CD4-positive, CD25-positive, alpha-beta regulatory T cell (primary cell): ENCODE measurements at regions not wholly inside any gene's neighbourhood (a gene's known extent, or its start where the extent isn't known, plus 50 kb on each side); places are given as distances from the start of the nearest gene placed in this dataset.
"Not testable (repeated sequence)": the region's sequence is repeated elsewhere in the genome, so short reads cannot be mapped to it uniquely, and the experiment has no call there.

Experiments
- ATAC-seq, 2 donors: fragments of 150-1000 bp; cut with Tn5 transposase; one replicate each; pipeline ENCODE4 v1.10.0; 2021; ENCODE audit warnings: low read depth in 2 of 2, moderate number of reproducible peaks in 2 of 2, moderate library complexity in 1 of 2
- DNase-seq, 3 donors: peaks; one replicate each; pipeline versions ENCODE4 v3.0.0 to v3.0.0-alpha.2; 2012 to 2022; ENCODE audit warnings: mixed read lengths in 1 of 3
- H3K27ac ChIP-seq: one replicate; pipeline ENCODE4 v1.7.0; 2013; ENCODE audit warnings: mild to moderate bottlenecking, low read length; ENCODE audit not compliant: insufficient read depth, poor library complexity, severe bottlenecking
- H3K27me3 ChIP-seq: one replicate; pipeline ENCODE4 v1.7.0; 2013; ENCODE audit warnings: low read length; ENCODE audit not compliant: control insufficient read depth, insufficient read depth
- H3K36me3 ChIP-seq: one replicate; pipeline ENCODE4 v1.7.0; 2013; ENCODE audit warnings: mild to moderate bottlenecking, low read length, moderate library complexity; ENCODE audit not compliant: control insufficient read depth, insufficient read depth
- H3K4me1 ChIP-seq: 2 replicates; pipeline ENCODE4 v1.7.0; 2013; ENCODE audit warnings: mild to moderate bottlenecking, low read length; ENCODE audit not compliant: insufficient read depth, control insufficient read depth, poor library complexity, severe bottlenecking
- H3K4me3 ChIP-seq: one replicate; pipeline ENCODE4 v1.7.0; 2013; ENCODE audit warnings: low read depth, mild to moderate bottlenecking, low read length, moderate library complexity
- H3K9me3 ChIP-seq, 2 experiments: 1 replicate in 1 of 2; 2 replicates in 1 of 2; pipeline ENCODE4 v1.7.0; 2013; ENCODE audit warnings: low read length in 2 of 2, mild to moderate bottlenecking in 1 of 2, moderate library complexity in 1 of 2; ENCODE audit not compliant: control insufficient read depth in 2 of 2
- H3K27ac Mint-ChIP-seq, 3 donors: one replicate each; pipeline ENCODE4 v1.8.0; 2020 to 2022; ENCODE audit warnings: mild to moderate bottlenecking in 3 of 3, mixed read lengths in 3 of 3, moderate library complexity in 2 of 3
- H3K27me3 Mint-ChIP-seq: one replicate; pipeline ENCODE4 v1.8.0; 2022; ENCODE audit warnings: mild to moderate bottlenecking, mixed read lengths
- H3K36me3 Mint-ChIP-seq: one replicate; pipeline ENCODE4 v1.8.0; 2020; ENCODE audit warnings: mixed read lengths
- H3K4me1 Mint-ChIP-seq, 4 donors: one replicate each; pipeline ENCODE4 v1.8.0; 2020 to 2022; ENCODE audit warnings: mixed read lengths in 4 of 4, mild to moderate bottlenecking in 1 of 4
- H3K4me3 Mint-ChIP-seq, 4 donors: one replicate each; pipeline ENCODE4 v1.8.0; 2020 to 2022; ENCODE audit warnings: mild to moderate bottlenecking in 4 of 4, mixed read lengths in 4 of 4, moderate library complexity in 3 of 4
- H3K9me3 Mint-ChIP-seq, 7 donors: one replicate each; pipeline ENCODE4 v1.8.0; 2020 to 2022; ENCODE audit warnings: mixed read lengths in 7 of 7, mild to moderate bottlenecking in 3 of 7, moderate library complexity in 2 of 7

DNA sequence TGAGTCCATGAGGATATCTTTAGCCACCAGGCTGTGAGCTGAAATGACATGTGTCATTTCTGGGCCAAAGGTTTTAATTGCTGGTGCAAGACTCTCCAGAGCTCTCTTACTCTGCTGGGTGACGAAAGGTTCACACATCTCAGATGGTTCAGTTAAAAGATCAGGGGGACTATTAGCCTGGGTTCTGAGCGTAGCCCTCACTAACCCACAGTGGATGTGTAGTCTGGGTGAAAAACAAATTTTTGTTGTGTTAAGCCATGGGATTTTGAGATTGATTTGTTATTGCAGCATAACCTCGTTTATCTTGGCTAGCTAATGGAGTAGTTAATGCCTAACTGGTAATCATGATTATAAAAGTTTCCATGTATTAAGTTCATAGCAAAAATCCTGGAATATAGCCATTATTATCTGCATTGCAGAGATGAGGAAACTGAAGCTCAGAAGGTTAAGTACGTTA, 251.5 kb downstream of the RMST start:
- Mint-ChIP-seq H3K9me3 (peaks cover 0 to 5% (median 3%) of the 10 kb centered on the region in 7 donors), H3K36me3 (no peaks in the 10 kb centered on the region), H3K4me3 (no peak overlapping the region), H3K27ac (no peak overlapping the region), H3K27me3 (no peaks in the 10 kb centered on the region), H3K4me1 (peaks cover 0 to 2% (median 0%) of the 10 kb centered on the region in 4 donors)
- Histone ChIP-seq H3K27ac (no peak overlapping the region), H3K27me3 (no peaks in the 10 kb centered on the region), H3K4me1 (no peaks in the 10 kb centered on the region), H3K4me3 (no peak overlapping the region), H3K36me3 (no peaks in the 10 kb centered on the region), H3K9me3 (no peaks in the 10 kb centered on the region)
- no peak for ATAC-seq
- DNase-seq, result no peak

- Mint-ChIP-seq H3K27ac (no peak overlapping the region), H3K27me3 (no peaks in the 10 kb centered on the region), H3K9me3 (peaks cover 0 to 9% (median 3%) of the 10 kb centered on the region in 7 donors), H3K4me1 (peaks cover 0 to 2% (median 0%) of the 10 kb centered on the region in 4 donors), H3K36me3 (no peaks in the 10 kb centered on the region), H3K4me3 (no peak overlapping the region)
- Histone ChIP-seq H3K27ac (no peak overlapping the region), H3K4me3 (no peak overlapping the region), H3K27me3 (no peaks in the 10 kb centered on the region), H3K36me3 (no peaks in the 10 kb centered on the region), H3K4me1 (no peaks in the 10 kb centered on the region), H3K9me3 (no peaks in the 10 kb centered on the region)
- DNase-seq (no peak), ATAC-seq (no peak)
Measured at GRCh38 chr12:97716356-97716755, 253.8 kb downstream of the RMST start.

DNA sequence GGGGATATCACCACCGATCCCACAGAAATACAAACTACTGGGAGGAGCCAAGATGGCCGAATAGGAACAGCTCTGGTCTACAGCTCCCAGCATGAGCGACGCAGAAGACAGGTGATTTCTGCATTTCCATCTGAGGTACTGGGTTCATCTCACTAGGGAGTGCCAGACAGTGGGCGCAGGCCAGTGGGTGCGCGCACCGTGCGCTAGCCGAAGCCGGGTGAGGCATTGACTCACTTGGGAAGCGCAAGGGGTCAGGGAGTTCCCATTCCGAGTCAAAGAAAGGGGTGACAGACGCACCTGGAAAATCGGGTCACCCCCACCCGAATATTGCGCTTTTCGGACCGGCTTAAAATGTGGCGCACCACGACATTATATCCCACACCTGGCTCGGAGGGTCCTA, 261.2 kb downstream of the RMST start:
- ATAC-seq, H3K27me3 Mint-ChIP-seq, H3K36me3 ChIP-seq, DNase-seq, H3K4me1 ChIP-seq, H3K36me3 Mint-ChIP-seq, H3K4me1 Mint-ChIP-seq, H3K9me3 ChIP-seq, H3K4me3 ChIP-seq, H3K27ac Mint-ChIP-seq, H3K27me3 ChIP-seq, H3K27ac ChIP-seq, H3K4me3 Mint-ChIP-seq: not testable (repeated sequence)
- H3K9me3 Mint-ChIP-seq, result peaks cover 0 to 13% (median 6%) of the 10 kb centered on the region in 7 donors

- no peaks in the 10 kb centered on the region for H3K4me1 Mint-ChIP-seq
- no peak overlapping the region for H3K27ac Mint-ChIP-seq
- H3K36me3 Mint-ChIP-seq, result no peaks in the 10 kb centered on the region
- H3K9me3 ChIP-seq, result no peaks in the 10 kb centered on the region
- no peaks in the 10 kb centered on the region for H3K27me3 ChIP-seq
- DNase-seq (no peak), ATAC-seq (no peak)
- H3K27ac ChIP-seq, result no peak overlapping the region
- H3K4me3 Mint-ChIP-seq, result no peak overlapping the region
- no peak overlapping the region for H3K4me3 ChIP-seq
- H3K36me3 ChIP-seq, result no peaks in the 10 kb centered on the region
- H3K27me3 Mint-ChIP-seq, result no peaks in the 10 kb centered on the region
- H3K9me3 Mint-ChIP-seq, result peaks cover 0 to 13% (median 4%) of the 10 kb centered on the region in 7 donors
- no peaks in the 10 kb centered on the region for H3K4me1 ChIP-seq
Measured at GRCh38 chr12:97745406-97746101, 282.9 kb downstream of the RMST start.

DNA sequence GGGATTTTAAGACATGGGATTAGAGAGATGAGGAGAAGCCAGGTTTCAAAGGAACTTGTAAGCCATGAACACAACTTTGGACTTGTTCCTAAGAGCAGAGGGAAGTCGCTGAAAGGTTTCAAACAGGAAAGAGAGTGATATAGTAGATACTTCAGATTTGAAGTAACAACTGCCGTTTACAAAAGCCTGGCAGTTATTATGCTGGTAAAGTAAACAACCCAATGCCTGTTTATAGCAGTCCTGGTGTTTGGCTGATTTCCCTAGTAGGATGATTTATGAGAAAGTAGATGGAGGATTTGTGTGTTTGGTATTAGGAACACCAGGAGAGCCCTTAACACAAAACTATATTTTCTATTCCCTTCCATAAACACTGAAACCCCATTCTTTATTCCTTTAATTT, 285.7 kb downstream of the RMST start:
- Histone ChIP-seq H3K9me3 (no peaks in the 10 kb centered on the region), H3K4me3 (no peak overlapping the region), H3K4me1 (no peaks in the 10 kb centered on the region), H3K36me3 (no peaks in the 10 kb centered on the region), H3K27ac (no peak overlapping the region), H3K27me3 (no peaks in the 10 kb centered on the region)
- Mint-ChIP-seq H3K27ac (no peak overlapping the region), H3K36me3 (no peaks in the 10 kb centered on the region), H3K4me1 (no peaks in the 10 kb centered on the region), H3K27me3 (no peaks in the 10 kb centered on the region), H3K4me3 (no peak overlapping the region), H3K9me3 (peaks cover 0 to 13% (median 3%) of the 10 kb centered on the region in 7 donors)
- no peak for ATAC-seq
- no peak for DNase-seq

DNA sequence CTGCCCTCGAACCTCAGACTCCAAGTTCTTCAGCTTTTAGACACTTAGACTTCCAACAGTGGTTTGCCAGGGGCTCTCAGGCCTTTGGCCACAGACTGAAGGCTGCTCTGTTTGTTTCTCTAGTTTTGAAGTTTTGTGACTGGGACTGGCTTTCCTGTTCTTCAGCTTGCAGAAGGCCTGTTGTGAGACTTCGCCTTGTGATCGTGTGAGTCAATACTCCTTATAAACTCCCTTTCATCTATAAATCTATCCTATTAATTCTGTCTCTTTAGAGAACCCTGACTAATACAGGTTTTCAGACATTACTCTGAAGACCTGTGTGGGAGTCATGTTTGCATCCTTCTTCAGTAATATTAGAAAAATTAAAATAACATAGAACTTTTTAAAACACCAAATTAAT, 289.1 kb downstream of the RMST start:
- H3K4me1 Mint-ChIP-seq, result no peaks in the 10 kb centered on the region
- H3K36me3 Mint-ChIP-seq, result no peaks in the 10 kb centered on the region
- ATAC-seq (no peak), DNase-seq (no peak)
- H3K4me3 Mint-ChIP-seq, result no peak overlapping the region
- Histone ChIP-seq H3K36me3 (no peaks in the 10 kb centered on the region), H3K4me1 (no peaks in the 10 kb centered on the region), H3K27me3 (no peaks in the 10 kb centered on the region), H3K9me3 (no peaks in the 10 kb centered on the region), H3K27ac (no peak overlapping the region), H3K4me3 (no peak overlapping the region)
- no peaks in the 10 kb centered on the region for H3K27me3 Mint-ChIP-seq
- H3K27ac Mint-ChIP-seq, result no peak overlapping the region
- peaks cover 0 to 10% (median 3%) of the 10 kb centered on the region in 7 donors for H3K9me3 Mint-ChIP-seq

DNA sequence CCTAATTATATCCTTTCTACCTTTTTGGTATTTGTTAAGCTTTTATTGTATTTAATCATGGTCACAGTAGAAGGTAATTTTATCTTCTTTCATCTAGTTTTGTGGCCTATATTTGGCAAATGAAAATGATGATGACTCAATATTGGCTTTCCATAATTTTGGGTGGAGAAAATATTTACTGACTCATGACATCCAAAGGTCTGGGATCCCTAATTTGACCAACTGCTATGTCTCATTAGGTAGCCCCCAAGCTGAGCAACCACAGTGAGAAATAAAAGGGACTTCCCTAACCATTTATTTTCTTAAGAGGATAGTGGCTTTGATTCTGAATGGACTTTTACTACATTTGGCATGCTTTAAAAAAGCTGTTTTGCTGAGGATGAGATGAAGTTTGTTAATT, 289.5 kb downstream of the RMST start:
- no peak overlapping the region for H3K27ac Mint-ChIP-seq
- H3K27me3 Mint-ChIP-seq, result no peaks in the 10 kb centered on the region
- Histone ChIP-seq H3K27me3 (no peaks in the 10 kb centered on the region), H3K4me3 (no peak overlapping the region), H3K27ac (no peak overlapping the region), H3K36me3 (no peaks in the 10 kb centered on the region), H3K4me1 (no peaks in the 10 kb centered on the region), H3K9me3 (no peaks in the 10 kb centered on the region)
- DNase-seq (no peak), ATAC-seq (no peak)
- H3K9me3 Mint-ChIP-seq, result peaks cover 0 to 10% (median 3%) of the 10 kb centered on the region in 7 donors
- H3K36me3 Mint-ChIP-seq, result no peaks in the 10 kb centered on the region
- no peaks in the 10 kb centered on the region for H3K4me1 Mint-ChIP-seq
- no peak overlapping the region for H3K4me3 Mint-ChIP-seq

DNA sequence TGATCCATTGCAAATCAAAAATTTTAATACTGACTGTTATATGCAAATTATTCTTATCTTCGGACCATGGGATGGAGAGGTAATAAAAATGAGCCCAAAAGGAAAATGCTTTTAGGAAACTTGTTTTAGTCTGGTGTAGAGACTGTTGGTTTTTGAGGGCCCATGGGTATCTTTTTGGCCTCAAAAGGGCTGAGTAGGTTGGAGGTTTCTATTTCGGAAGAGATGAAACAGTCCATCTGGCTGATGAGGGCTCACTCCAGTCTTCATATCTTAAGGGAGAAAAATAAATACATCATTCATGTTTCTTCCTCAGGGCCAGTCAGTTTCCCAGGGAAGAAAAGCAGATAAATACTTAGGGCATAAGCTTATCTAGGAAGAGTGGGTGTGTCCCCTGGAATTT, 290.7 kb downstream of the RMST start:
- H3K36me3 Mint-ChIP-seq, result no peaks in the 10 kb centered on the region
- peaks cover 0 to 10% (median 3%) of the 10 kb centered on the region in 7 donors for H3K9me3 Mint-ChIP-seq
- H3K27ac Mint-ChIP-seq, result no peak overlapping the region

More for the DNA sequence above, 290.7 kb downstream of the RMST start:
- H3K4me1 Mint-ChIP-seq, result no peaks in the 10 kb centered on the region
- no peaks in the 10 kb centered on the region for H3K27me3 Mint-ChIP-seq
- H3K4me3 Mint-ChIP-seq, result no peak overlapping the region
- H3K36me3 ChIP-seq, result no peaks in the 10 kb centered on the region
- no peaks in the 10 kb centered on the region for H3K27me3 ChIP-seq
- no peak for ATAC-seq
- H3K4me3 ChIP-seq, result no peak overlapping the region
- no peaks in the 10 kb centered on the region for H3K4me1 ChIP-seq
- no peak for DNase-seq
- H3K9me3 ChIP-seq, result no peaks in the 10 kb centered on the region
- no peak overlapping the region for H3K27ac ChIP-seq
